ENCODE measurements at regions not wholly inside any gene's neighbourhood (a gene's known extent, or its start where the extent isn't known, plus 50 kb on each side); places are given as distances from the start of the nearest gene placed in this dataset.

- H3K4me3 ChIP-seq (ENCODE audit: control insufficient read depth, low read depth, low read length): no peak overlapping the region
- no peak for DNase-seq (ENCODE audit: low read depth)
- TF ChIP-seq CTCF (conservative IDR thresholded peaks at IDR 0.05; ENCODE audit: control insufficient read depth, insufficient read depth, low read depth, low read length): no peak
Measured at GRCh38 chr2:216914491-216914890, 54.6 kb upstream of the TNP1 start.

GRCh38 chr2:216911886-216912285 is 52.0 kb upstream of the TNP1 start:
- DNase-seq (ENCODE audit: low read depth): peak; percentile 35
- no peak overlapping the region for H3K4me3 ChIP-seq (ENCODE audit: control insufficient read depth, low read depth, low read length)
- no peak for TF ChIP-seq CTCF (conservative IDR thresholded peaks at IDR 0.05; ENCODE audit: control insufficient read depth, insufficient read depth, low read depth, low read length)

- no peak for TF ChIP-seq CTCF (conservative IDR thresholded peaks at IDR 0.05; ENCODE audit: control insufficient read depth, insufficient read depth, low read depth, low read length)
- H3K4me3 ChIP-seq (ENCODE audit: control insufficient read depth, low read depth, low read length): no peak overlapping the region
- DNase-seq (ENCODE audit: low read depth): no peak
Measured at GRCh38 chr2:216911008-216911407, 51.1 kb upstream of the TNP1 start.

GRCh38 chr2:216909541-216910210 is 49.8 kb upstream of the TNP1 start:
- no peak for TF ChIP-seq CTCF (conservative IDR thresholded peaks at IDR 0.05; ENCODE audit: control insufficient read depth, insufficient read depth, low read depth, low read length)
- DNase-seq (ENCODE audit: low read depth): no peak
- no peak overlapping the region for H3K4me3 ChIP-seq (ENCODE audit: control insufficient read depth, low read depth, low read length)
